ENCODE measurements at regions not wholly inside any gene's neighbourhood (a gene's known extent, or its start where the extent isn't known, plus 50 kb on each side); places are given as distances from the start of the nearest gene placed in this dataset.
"Not testable (repeated sequence)": the region's sequence is repeated elsewhere in the genome, so short reads cannot be mapped to it uniquely, and the experiment has no call there.

- DNase-seq (ENCODE audit: low spot score), result not testable (repeated sequence)
These were observed 267.2 kb downstream of the MEF2C start for GRCh38 chr5:88615767-88616166.

- DNase-seq (ENCODE audit: low spot score), result no peak
These were observed 269.9 kb downstream of the MEF2C start for GRCh38 chr5:88613051-88613450.

- DNase-seq (ENCODE audit: low spot score), result no peak
These were observed 272.4 kb downstream of the MEF2C start for GRCh38 chr5:88610586-88610985.

DNA sequence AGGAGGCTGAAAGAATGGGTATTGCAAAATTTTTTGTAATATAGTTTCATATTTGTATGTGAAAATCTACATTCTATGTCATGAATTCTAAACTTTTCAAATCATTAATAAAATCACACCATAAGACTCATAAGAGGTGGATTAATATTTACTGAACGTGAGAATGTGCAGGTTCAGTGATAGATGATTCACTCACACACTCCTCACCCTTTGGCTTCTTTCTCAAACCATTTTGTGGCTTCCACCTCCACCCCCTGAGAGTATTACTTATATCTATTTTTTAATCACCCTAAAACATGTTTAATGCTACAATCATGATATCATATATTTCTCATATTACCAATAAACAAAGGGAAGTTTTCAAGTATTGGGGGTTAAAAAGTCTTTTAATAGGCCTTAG, 275.5 kb downstream of the MEF2C start:
- DNase-seq (ENCODE audit: low spot score), result no peak

- no peak for DNase-seq (ENCODE audit: low spot score)
These were observed 276.4 kb downstream of the MEF2C start for GRCh38 chr5:88606626-88607025.

GRCh38 chr5:88606173-88606572, 276.8 kb downstream of the MEF2C start:
- DNase-seq (ENCODE audit: low spot score), result no peak

- DNase-seq (ENCODE audit: low spot score), result no peak
These were observed 280.4 kb downstream of the MEF2C start for GRCh38 chr5:88602584-88602983.

- DNase-seq (ENCODE audit: low spot score), result no peak
These were observed 288.5 kb downstream of the MEF2C start for GRCh38 chr5:88594441-88594840.

GRCh38 chr5:88588609-88589008, 294.4 kb downstream of the MEF2C start:
- no peak for DNase-seq (ENCODE audit: low spot score)

- DNase-seq (ENCODE audit: low spot score), result no peak
These were observed 299.5 kb downstream of the MEF2C start for GRCh38 chr5:88583471-88583870.

DNA sequence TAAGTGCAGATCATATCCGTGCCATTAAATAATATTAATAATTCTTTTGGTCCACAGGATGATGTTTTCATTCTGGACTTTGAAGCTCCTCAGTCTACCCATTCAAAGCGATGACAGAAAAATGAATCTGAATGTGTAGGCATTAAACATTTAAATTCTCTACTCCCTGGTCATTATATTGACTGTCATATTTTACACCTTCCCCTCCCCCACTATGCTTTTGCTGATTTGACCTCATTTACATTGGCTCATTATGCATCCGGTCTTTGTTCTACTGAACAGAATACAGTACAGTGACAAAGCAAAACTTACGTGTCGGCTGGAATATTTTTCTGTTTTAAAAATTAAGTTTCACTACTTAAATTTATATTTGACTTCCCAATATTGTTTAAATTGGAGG, 289.7 kb upstream of the TMEM161B start:
- DNase-seq (ENCODE audit: low spot score), result no peak

- DNase-seq (ENCODE audit: low spot score), result no peak
These were observed 289.2 kb upstream of the TMEM161B start for GRCh38 chr5:88557881-88558280.

DNA sequence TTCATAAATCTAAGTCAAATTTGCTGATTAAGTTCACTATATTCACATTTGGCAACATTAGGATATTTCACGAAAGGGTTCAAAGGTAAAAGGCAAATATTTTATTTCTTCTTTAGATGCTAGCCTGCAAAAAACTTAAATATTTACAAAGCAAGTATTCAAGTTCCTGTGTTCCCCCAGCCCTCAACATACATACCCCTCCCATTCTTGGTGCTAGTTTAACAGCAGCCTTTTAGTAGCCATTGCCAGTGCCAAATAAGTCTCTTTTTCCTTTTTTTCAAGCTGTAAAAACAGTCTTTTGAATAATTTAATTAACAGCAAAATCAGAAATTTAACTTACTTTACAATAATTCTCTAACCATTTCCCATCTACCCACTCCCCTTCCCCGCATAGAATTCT, 288.5 kb upstream of the TMEM161B start:
- no peak for DNase-seq (ENCODE audit: low spot score)

- no peak for DNase-seq (ENCODE audit: low spot score)
These were observed 287.8 kb upstream of the TMEM161B start for GRCh38 chr5:88556406-88556805.

DNA sequence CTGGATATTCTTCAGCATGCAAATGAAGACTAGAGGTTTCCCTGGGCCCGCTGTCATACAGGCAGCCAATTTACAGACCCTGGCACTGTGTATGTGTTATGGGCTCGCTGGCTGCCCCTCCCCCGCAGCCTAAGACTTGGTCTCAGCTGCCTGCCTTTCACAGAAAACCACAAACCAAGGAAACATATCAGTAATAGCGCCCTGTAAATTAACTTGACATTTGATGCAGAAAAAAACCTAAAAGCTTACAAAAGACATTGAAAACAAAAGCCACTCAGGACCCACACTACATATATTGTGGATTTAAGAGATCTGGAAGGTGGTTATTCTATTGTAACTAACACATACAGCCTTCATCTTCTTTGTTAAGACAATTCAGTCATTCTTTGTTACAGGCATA, 287.0 kb upstream of the TMEM161B start:
- no peak for DNase-seq (ENCODE audit: low spot score)

- DNase-seq (ENCODE audit: low spot score), result no peak
These were observed 285.3 kb upstream of the TMEM161B start for GRCh38 chr5:88553986-88554385.

GRCh38 chr5:88553136-88553875, 284.7 kb upstream of the TMEM161B start:
- DNase-seq (ENCODE audit: low spot score), result no peak

- no peak for DNase-seq (ENCODE audit: low spot score)
These were observed 283.8 kb upstream of the TMEM161B start for GRCh38 chr5:88552426-88552825.

- DNase-seq (ENCODE audit: low spot score), result no peak
These were observed 283.2 kb upstream of the TMEM161B start for GRCh38 chr5:88551724-88552345.

GRCh38 chr5:88550736-88551135, 282.1 kb upstream of the TMEM161B start:
- DNase-seq (ENCODE audit: low spot score), result no peak

- DNase-seq (ENCODE audit: low spot score), result no peak
These were observed 279.6 kb upstream of the TMEM161B start for GRCh38 chr5:88548136-88548805.

DNA sequence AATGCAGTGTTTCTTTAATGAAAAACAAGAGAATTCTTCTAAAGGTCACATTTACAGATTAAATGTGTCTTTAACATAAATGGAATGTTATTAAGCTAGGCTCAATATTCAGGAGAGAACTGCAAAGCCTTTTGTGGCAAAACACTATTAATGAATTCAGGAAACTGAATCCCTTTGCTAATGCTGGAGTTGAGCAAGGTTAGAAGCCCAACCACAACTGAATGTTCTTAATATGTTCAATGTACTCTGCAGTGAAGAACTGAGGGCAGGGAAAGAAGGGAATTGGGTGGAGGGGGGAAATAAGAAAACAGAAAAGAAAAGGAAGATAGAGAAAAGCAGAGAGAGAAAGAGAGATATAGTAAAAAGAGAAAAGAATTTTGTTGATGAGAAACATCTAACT, 276.7 kb upstream of the TMEM161B start:
- no peak for DNase-seq (ENCODE audit: low spot score)

GRCh38 chr5:88544671-88545070, 276.0 kb upstream of the TMEM161B start:
- DNase-seq (ENCODE audit: low spot score), result no peak

Data from left forelimb (tissue), 1 donor.